Activated T-cell treated with anti-CD3 and anti-CD28 coated beads, Interleukin-2, amount 50 U/mL, for 72 hours (primary cell): ENCODE measurements at regions not wholly inside any gene's neighbourhood (a gene's known extent, or its start where the extent isn't known, plus 50 kb on each side); places are given as distances from the start of the nearest gene placed in this dataset.
A peak's percentile ranks its signal among the peaks of the same experiment; 100 is the strongest.

Experiments used
- ATAC-seq, 2 donors: fragments of 150-1000 bp; cut with Tn5 transposase; replicated peaks in 1 of 2; 2 replicates each; pipeline ENCODE4 v1.10.0; 2021; ENCODE audit warnings: moderate library complexity in 2 of 2, mild to moderate bottlenecking in 1 of 2
- DNase-seq, 2 donors: peaks; one replicate each; pipeline ENCODE4 v3.0.0; 2021 to 2022; ENCODE audit warnings: mixed read lengths in 1 of 2
- H3K27ac Mint-ChIP-seq: one replicate; pipeline ENCODE4 v1.8.0; 2022; ENCODE audit warnings: mild to moderate bottlenecking, moderate library complexity, mixed read lengths
- H3K27me3 Mint-ChIP-seq: one replicate; pipeline ENCODE4 v1.8.0; 2022; ENCODE audit warnings: low read depth, mixed read lengths
- H3K36me3 Mint-ChIP-seq, 2 donors: one replicate each; pipeline ENCODE4 v1.8.0; 2022; ENCODE audit warnings: mixed read lengths in 2 of 2, mild to moderate bottlenecking in 1 of 2; ENCODE audit not compliant: insufficient read depth in 2 of 2
- H3K4me1 Mint-ChIP-seq: one replicate; pipeline ENCODE4 v1.8.0; 2022; ENCODE audit warnings: low read depth, mixed read lengths
- H3K4me3 Mint-ChIP-seq, 2 donors: one replicate each; pipeline ENCODE4 v1.8.0; 2022; ENCODE audit warnings: mild to moderate bottlenecking in 2 of 2, mixed read lengths in 2 of 2, moderate library complexity in 2 of 2
- H3K9me3 Mint-ChIP-seq, 2 donors: one replicate each; pipeline ENCODE4 v1.8.0; 2022; ENCODE audit warnings: mixed read lengths in 2 of 2

GRCh38 chr2:64311191-64311910 is 142.6 kb upstream of the LGALSL start:
- Mint-ChIP-seq H3K36me3 (no peaks in the 10 kb centered on the region), H3K27me3 (no peaks in the 10 kb centered on the region), H3K4me3 (no peak overlapping the region), H3K4me1 (peaks cover 5% of the 10 kb centered on the region), H3K9me3 (no peaks in the 10 kb centered on the region), H3K27ac (no peak overlapping the region)
- no peak for ATAC-seq
- DNase-seq: no peak

DNA sequence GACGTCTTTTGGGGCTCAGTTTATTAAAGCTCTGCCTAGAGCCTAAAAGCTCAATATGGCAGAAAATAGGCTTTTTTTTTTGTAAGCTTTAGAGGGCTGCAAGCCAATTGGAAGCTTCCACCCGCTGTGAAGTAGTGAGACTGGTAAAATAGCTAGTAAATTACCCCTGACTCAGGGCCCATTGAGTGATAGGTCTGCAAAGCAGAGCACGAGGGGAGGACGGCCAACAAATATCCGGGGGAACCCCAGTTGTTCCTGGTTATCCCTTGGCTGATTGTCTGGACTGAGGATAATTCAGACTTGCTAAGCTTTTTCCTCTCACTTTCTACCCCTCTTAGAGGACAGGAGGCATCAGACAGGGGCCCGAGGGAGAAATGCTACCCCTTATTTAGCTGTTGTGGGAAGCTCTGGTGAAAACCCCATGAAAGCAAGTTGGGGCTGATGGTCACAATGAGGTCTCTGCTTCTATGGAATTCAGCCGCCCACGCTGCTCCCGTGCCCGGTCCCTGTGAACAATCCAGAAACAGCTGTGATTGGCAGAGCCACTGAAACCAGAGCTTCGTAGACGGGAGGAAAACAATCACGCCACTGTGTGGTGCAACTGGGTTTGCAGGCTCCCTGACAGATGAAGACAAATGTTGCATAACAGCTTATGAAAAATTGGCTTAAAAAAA is 141.9 kb upstream of the LGALSL start:
- H3K36me3 Mint-ChIP-seq: no peaks in the 10 kb centered on the region
- no peak for DNase-seq

GRCh38 chr2:64312622-64313397 is 141.2 kb upstream of the LGALSL start:
- ATAC-seq (no peak), DNase-seq (no peak)
- no peaks in the 10 kb centered on the region for H3K27me3 Mint-ChIP-seq
- no peaks in the 10 kb centered on the region for H3K36me3 Mint-ChIP-seq
- H3K9me3 Mint-ChIP-seq: no peaks in the 10 kb centered on the region
- H3K4me1 Mint-ChIP-seq: peaks cover 7% of the 10 kb centered on the region
- no peak overlapping the region for H3K27ac Mint-ChIP-seq
- H3K4me3 Mint-ChIP-seq: no peak overlapping the region

More for the DNA sequence above, 141.9 kb upstream of the LGALSL start:
- ATAC-seq: no peak
- Mint-ChIP-seq H3K9me3 (no peaks in the 10 kb centered on the region), H3K27ac (no peak overlapping the region), H3K4me3 (no peak overlapping the region), H3K4me1 (peaks cover 5% of the 10 kb centered on the region), H3K27me3 (no peaks in the 10 kb centered on the region)

- H3K36me3 Mint-ChIP-seq: no peaks in the 10 kb centered on the region
- no peak for ATAC-seq
- DNase-seq: no peak
- H3K27ac Mint-ChIP-seq: no peak overlapping the region
- H3K4me3 Mint-ChIP-seq: no peak overlapping the region
- no peaks in the 10 kb centered on the region for H3K27me3 Mint-ChIP-seq
- H3K9me3 Mint-ChIP-seq: no peaks in the 10 kb centered on the region
- H3K4me1 Mint-ChIP-seq: peaks cover 13% of the 10 kb centered on the region
Measured at GRCh38 chr2:64313398-64313723, 140.6 kb upstream of the LGALSL start.

DNA sequence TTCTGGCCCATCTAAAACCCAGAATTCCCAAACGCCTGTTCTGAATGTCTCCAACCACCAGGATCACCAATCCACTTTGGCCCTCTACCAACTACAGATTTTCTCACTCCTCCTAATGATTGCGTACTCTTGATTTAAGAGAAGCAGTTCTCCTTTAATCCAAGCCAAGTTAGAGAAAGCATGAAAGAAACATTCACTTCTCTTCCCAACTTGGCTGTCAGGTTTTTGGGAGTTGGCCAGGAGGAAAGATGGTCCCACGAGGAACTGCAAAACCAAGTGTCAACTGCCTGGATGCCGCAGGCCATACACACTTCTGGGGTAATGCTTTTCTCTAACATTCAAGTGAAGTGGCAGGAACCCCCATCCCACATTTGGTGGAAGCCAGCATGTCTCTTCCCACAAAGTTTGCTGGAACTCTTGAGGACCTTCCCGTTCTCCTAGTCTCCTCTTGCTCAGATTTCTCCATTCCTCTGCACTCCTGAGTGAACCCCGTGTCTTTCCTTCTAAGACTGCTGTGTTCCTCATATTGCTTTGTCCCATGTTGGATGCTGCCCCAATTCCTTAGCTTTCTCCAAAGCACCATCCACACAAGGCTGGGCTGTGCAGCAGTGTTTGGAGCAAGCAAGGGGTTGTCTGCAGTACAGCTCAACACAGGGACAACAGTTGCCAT is 138.5 kb upstream of the LGALSL start:
- Mint-ChIP-seq H3K4me1 (peaks cover 17% of the 10 kb centered on the region), H3K36me3 (no peaks in the 10 kb centered on the region), H3K4me3 (no peak overlapping the region), H3K27ac (no peak overlapping the region), H3K27me3 (no peaks in the 10 kb centered on the region), H3K9me3 (no peaks in the 10 kb centered on the region)
- DNase-seq (no peak), ATAC-seq (no peak)

- Mint-ChIP-seq H3K36me3 (no peaks in the 10 kb centered on the region), H3K4me1 (peaks cover 12% of the 10 kb centered on the region), H3K27me3 (peaks cover 6% of the 10 kb centered on the region), H3K27ac (peak overlapping the region; percentile 1), H3K4me3 (peak overlapping the region in 1 of 2 donors; percentile 13), H3K9me3 (no peaks in the 10 kb centered on the region)
- DNase-seq: no peak
- peak in 1 of 2 donors; percentile 45 for ATAC-seq
Measured at GRCh38 chr2:64317707-64318475, 136.1 kb upstream of the LGALSL start.

DNA sequence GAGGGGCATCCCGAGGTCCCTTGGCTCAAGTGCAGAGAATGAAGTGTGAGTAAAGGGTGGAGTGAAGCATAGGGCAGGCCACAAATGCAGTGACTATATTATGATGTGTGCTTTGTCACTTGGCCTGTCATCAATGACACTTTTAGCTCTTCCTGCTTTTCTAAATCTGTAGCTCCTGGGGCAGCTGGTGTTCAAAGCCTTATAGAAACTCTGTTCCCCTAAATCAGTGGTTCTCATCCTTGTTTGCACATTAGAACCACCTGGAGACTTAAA is 135.6 kb upstream of the LGALSL start:
- Mint-ChIP-seq H3K27ac (peak overlapping the region; percentile 1), H3K4me3 (no peak overlapping the region), H3K9me3 (no peaks in the 10 kb centered on the region), H3K4me1 (peaks cover 12% of the 10 kb centered on the region), H3K36me3 (no peaks in the 10 kb centered on the region), H3K27me3 (peaks cover 6% of the 10 kb centered on the region)
- ATAC-seq (peak; percentile 74 to 94), DNase-seq (peak in 1 of 2 donors; percentile 19)

- H3K9me3 Mint-ChIP-seq: no peaks in the 10 kb centered on the region
- H3K4me1 Mint-ChIP-seq: peaks cover 18% of the 10 kb centered on the region
- no peak for DNase-seq
- H3K36me3 Mint-ChIP-seq: no peaks in the 10 kb centered on the region
- no peak for ATAC-seq
- no peak overlapping the region for H3K4me3 Mint-ChIP-seq
- H3K27ac Mint-ChIP-seq: no peak overlapping the region
- H3K27me3 Mint-ChIP-seq: peaks cover 18% of the 10 kb centered on the region
Measured at GRCh38 chr2:64319896-64320295, 134.1 kb upstream of the LGALSL start.

- Mint-ChIP-seq H3K4me1 (peaks cover 43% of the 10 kb centered on the region), H3K4me3 (no peak overlapping the region), H3K27me3 (peaks cover 18% of the 10 kb centered on the region), H3K36me3 (no peaks in the 10 kb centered on the region), H3K27ac (no peak overlapping the region), H3K9me3 (no peaks in the 10 kb centered on the region)
- ATAC-seq (no peak), DNase-seq (no peak)
Measured at GRCh38 chr2:64322433-64322832, 131.5 kb upstream of the LGALSL start.

DNA sequence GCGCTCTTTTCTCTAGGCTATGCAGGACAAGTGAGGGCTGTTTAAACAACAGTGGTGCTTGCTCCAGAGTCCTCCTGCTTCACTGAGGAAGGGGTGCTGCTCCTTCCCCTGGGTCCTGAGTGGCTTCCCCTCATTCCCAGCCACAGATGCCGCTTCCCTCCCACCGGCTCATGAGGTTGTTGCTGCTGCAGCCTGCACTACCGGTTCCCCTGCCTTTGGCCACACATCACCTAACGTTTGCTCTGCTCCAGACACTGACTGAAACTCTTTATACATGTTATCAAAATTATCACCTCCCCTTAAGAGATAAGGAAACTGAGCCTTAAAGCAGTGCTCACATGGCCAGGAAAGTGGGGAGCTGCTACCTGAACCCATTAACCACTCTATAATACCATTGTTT is 130.8 kb upstream of the LGALSL start:
- peaks cover 45% of the 10 kb centered on the region for H3K4me1 Mint-ChIP-seq
- H3K27me3 Mint-ChIP-seq: peaks cover 18% of the 10 kb centered on the region
- H3K4me3 Mint-ChIP-seq: no peak overlapping the region
- H3K36me3 Mint-ChIP-seq: no peaks in the 10 kb centered on the region
- H3K27ac Mint-ChIP-seq: no peak overlapping the region
- no peaks in the 10 kb centered on the region for H3K9me3 Mint-ChIP-seq
- DNase-seq: no peak
- no peak for ATAC-seq

- Mint-ChIP-seq H3K36me3 (no peaks in the 10 kb centered on the region), H3K27ac (peak overlapping the region; percentile 89), H3K4me3 (peak overlapping the region in 1 of 2 donors; percentile 85), H3K9me3 (no peaks in the 10 kb centered on the region), H3K4me1 (peaks cover 48% of the 10 kb centered on the region), H3K27me3 (peaks cover 23% of the 10 kb centered on the region)
- DNase-seq (no peak), ATAC-seq (no peak)
Measured at GRCh38 chr2:64324746-64325410, 129.1 kb upstream of the LGALSL start.

DNA sequence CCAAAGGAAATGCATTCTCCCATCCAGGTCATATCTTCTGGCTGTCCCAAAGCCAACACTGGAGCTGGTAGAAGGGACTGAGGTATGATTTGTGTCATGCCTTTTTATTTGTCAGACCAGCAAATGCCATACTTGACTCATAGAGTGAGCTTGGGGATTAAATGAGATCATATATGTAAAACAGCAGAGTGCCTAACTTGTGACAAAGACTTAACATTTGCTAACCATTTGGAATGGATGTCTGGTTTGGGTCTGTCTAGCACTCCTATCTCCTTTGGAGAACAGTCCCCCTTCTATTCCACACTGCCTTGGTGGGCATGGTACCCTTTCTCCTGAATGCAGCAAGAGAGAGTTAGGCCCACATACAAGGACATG is 128.5 kb upstream of the LGALSL start:
- H3K27ac Mint-ChIP-seq: peak overlapping the region; percentile 89
- peak; percentile 64 to 69 for ATAC-seq
- H3K4me1 Mint-ChIP-seq: peaks cover 54% of the 10 kb centered on the region
- H3K4me3 Mint-ChIP-seq: peak overlapping the region; percentile 77 to 85
- no peaks in the 10 kb centered on the region for H3K36me3 Mint-ChIP-seq
- peaks cover 28% of the 10 kb centered on the region for H3K27me3 Mint-ChIP-seq
- H3K9me3 Mint-ChIP-seq: no peaks in the 10 kb centered on the region
- peak; percentile 36 to 40 for DNase-seq
